Parathyroid adenoma (tissue), 2 donors: ENCODE measurements at regions not wholly inside any gene's neighbourhood (a gene's known extent, or its start where the extent isn't known, plus 50 kb on each side); places are given as distances from the start of the nearest gene placed in this dataset.

Experiments used
- H2AFZ ChIP-seq: fragments of 300-600 bp; sonication (generic); one replicate; pipeline ENCODE4 v1.7.0; 2017; ENCODE audit warnings: antibody characterized with exemption, mild to moderate bottlenecking
- H3K27ac ChIP-seq: fragments of 300-600 bp; sonication (generic); one replicate; pipeline ENCODE4 v1.7.0; 2017
- H3K27me3 ChIP-seq: fragments of 300-600 bp; sonication (generic); one replicate; pipeline ENCODE4 v1.7.0; 2017; ENCODE audit warnings: low read length; ENCODE audit not compliant: control insufficient read depth, insufficient read depth
- H3K36me3 ChIP-seq: fragments of 300-600 bp; sonication (generic); one replicate; pipeline ENCODE4 v1.7.0; 2017; ENCODE audit warnings: low read length; ENCODE audit not compliant: control insufficient read depth, insufficient read depth
- H3K4me1 ChIP-seq: fragments of 300-600 bp; sonication (generic); one replicate; pipeline ENCODE4 v1.7.0; 2017; ENCODE audit warnings: control low read depth
- H3K4me2 ChIP-seq: fragments of 300-600 bp; sonication (generic); one replicate; pipeline ENCODE4 v1.7.0; 2017; ENCODE audit warnings: low read length
- H3K4me3 ChIP-seq: fragments of 300-600 bp; sonication (generic); one replicate; pipeline ENCODE4 v1.7.0; 2017; ENCODE audit warnings: low read depth, low read length
- H3K79me2 ChIP-seq: fragments of 300-600 bp; sonication (generic); one replicate; pipeline ENCODE4 v1.7.0; 2017; ENCODE audit warnings: control low read depth
- H3K9ac ChIP-seq: fragments of 300-600 bp; sonication (generic); one replicate; pipeline ENCODE4 v1.7.0; 2017; ENCODE audit warnings: mild to moderate bottlenecking
- H3K9me3 ChIP-seq: fragments of 300-600 bp; sonication (generic); one replicate; pipeline ENCODE4 v1.7.0; 2017; ENCODE audit warnings: low read length; ENCODE audit not compliant: control insufficient read depth
- CTCF ChIP-seq: fragments of 300-600 bp; sonication (generic); IDR thresholded peaks from one replicate; pipeline ENCODE4 v1.7.0; 2017; ENCODE audit warnings: antibody characterized with exemption, mild to moderate bottlenecking
- donor health status: primary hyperparathyroidism.

- Histone ChIP-seq H3K9ac (no peak overlapping the region), H3K4me3 (no peak overlapping the region), H3K4me1 (peaks cover 10% of the 10 kb centered on the region), H2AFZ (no peak overlapping the region), H3K27ac (no peak overlapping the region), H3K9me3 (no peaks in the 10 kb centered on the region), H3K79me2 (no peaks in the 10 kb centered on the region), H3K4me2 (no peak overlapping the region), H3K27me3 (no peaks in the 10 kb centered on the region), H3K36me3 (no peaks in the 10 kb centered on the region)
- TF ChIP-seq CTCF = no peak
These were observed 276.9 kb downstream of the SOX9 start for GRCh38 chr17:72397687-72398086.

- H3K27me3 ChIP-seq = no peaks in the 10 kb centered on the region
- no peaks in the 10 kb centered on the region for H3K4me1 ChIP-seq
- no peak overlapping the region for H3K4me2 ChIP-seq
- H3K36me3 ChIP-seq = no peaks in the 10 kb centered on the region
- no peaks in the 10 kb centered on the region for H3K79me2 ChIP-seq
- H3K9me3 ChIP-seq = no peaks in the 10 kb centered on the region
- no peak overlapping the region for H3K9ac ChIP-seq
- no peak overlapping the region for H2AFZ ChIP-seq
- no peak overlapping the region for H3K27ac ChIP-seq
- no peak for TF ChIP-seq CTCF
- H3K4me3 ChIP-seq = no peak overlapping the region
These were observed 278.3 kb downstream of the SOX9 start for GRCh38 chr17:72399023-72399607.

DNA sequence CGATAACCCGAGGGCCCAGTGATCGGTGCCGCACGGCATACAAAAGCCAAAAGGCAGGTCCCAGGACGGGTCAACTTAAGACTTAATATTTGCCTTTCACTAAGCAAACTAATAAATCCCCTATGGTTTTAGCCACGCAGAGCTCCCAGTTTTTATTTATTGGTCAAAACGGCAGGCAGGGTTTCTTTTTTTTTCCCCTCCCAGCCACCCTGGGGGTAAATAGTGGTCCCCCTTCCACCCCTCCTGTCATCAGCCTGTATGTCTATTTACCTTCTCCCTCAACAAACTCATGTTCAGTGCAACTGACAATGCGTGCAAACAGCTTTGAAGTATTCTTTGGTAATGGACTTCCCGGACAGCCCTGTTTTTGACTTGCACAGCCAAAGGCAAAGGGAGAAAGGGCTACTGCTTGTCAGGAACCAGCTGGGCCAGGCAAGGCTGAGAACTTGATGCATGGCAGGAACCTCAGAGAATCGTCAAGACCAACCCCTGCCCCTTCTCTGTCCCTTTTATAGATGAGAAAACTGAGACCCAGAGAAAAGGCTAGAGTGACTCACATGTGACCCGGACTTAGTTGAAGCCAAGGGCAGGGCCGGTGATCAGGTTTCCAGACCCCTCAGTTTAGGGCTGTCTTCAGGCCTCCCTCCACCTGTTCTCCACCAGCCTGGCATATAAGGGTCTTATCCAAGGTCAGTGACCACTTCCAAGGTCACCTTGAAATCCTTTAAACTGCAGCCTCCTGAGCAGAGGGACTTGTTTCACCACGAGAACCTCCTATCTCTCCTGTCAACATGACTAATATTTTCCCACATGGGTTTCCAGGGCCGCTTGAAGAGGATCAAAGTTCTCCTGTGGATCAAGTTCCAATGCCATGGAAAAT is 279.0 kb downstream of the SOX9 start:
- no peaks in the 10 kb centered on the region for H3K27me3 ChIP-seq
- no peak for TF ChIP-seq CTCF
- no peaks in the 10 kb centered on the region for H3K79me2 ChIP-seq
- no peaks in the 10 kb centered on the region for H3K36me3 ChIP-seq
- H3K9ac ChIP-seq = no peak overlapping the region
- no peak overlapping the region for H3K4me2 ChIP-seq
- no peaks in the 10 kb centered on the region for H3K9me3 ChIP-seq
- H3K4me1 ChIP-seq = no peaks in the 10 kb centered on the region
- no peak overlapping the region for H2AFZ ChIP-seq
- H3K4me3 ChIP-seq = no peak overlapping the region
- H3K27ac ChIP-seq = no peak overlapping the region

- no peak for TF ChIP-seq CTCF
- Histone ChIP-seq H2AFZ (no peak overlapping the region), H3K79me2 (no peaks in the 10 kb centered on the region), H3K27ac (no peak overlapping the region), H3K4me2 (no peak overlapping the region), H3K9me3 (no peaks in the 10 kb centered on the region), H3K4me3 (no peak overlapping the region), H3K4me1 (no peaks in the 10 kb centered on the region), H3K36me3 (no peaks in the 10 kb centered on the region), H3K9ac (no peak overlapping the region), H3K27me3 (no peaks in the 10 kb centered on the region)
These were observed 279.6 kb downstream of the SOX9 start for GRCh38 chr17:72400488-72400827.
